Lower leg skin (tissue), 3 donors: ENCODE measurements at regions not wholly inside any gene's neighbourhood (a gene's known extent, or its start where the extent isn't known, plus 50 kb on each side); places are given as distances from the start of the nearest gene placed in this dataset.

Source experiments
- POLR2A ChIP-seq, 2 donors: fragments of 450-650 bp; IDR thresholded peaks; one replicate each; pipeline ENCODE4 v1.6.1; 2016 to 2017; ENCODE audit warnings: antibody characterized with exemption in 2 of 2, mild to moderate bottlenecking in 1 of 2, moderate library complexity in 1 of 2
- TF ChIP-seq, protein P1 (sequence below), 3 donors: fragments of 450-650 bp; IDR thresholded peaks; one replicate each; pipeline ENCODE4 v1.5.1; 2016; ENCODE audit warnings: antibody characterized with exemption in 3 of 3, mild to moderate bottlenecking in 3 of 3, moderate library complexity in 2 of 3

DNA sequence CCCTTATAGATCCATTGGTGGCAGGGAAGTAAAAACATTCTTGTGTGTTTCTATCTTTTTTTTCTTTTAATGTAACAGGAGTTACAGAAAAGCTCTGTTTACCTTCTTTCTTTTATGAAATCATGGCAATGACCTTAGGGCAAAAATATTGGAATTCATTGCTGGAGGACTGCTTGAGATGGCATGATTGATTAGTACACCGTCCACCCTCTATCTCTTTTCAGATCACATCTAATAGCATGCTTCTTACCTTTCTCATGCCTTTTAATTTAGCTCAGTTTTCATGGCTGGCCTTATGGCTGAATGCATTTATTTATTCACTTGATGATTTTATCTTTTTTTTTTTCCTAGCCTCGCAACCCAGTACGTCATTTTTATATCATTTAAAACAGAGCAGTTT is 177.6 kb upstream of the CDH20 start:
- TF ChIP-seq, protein P1, sequence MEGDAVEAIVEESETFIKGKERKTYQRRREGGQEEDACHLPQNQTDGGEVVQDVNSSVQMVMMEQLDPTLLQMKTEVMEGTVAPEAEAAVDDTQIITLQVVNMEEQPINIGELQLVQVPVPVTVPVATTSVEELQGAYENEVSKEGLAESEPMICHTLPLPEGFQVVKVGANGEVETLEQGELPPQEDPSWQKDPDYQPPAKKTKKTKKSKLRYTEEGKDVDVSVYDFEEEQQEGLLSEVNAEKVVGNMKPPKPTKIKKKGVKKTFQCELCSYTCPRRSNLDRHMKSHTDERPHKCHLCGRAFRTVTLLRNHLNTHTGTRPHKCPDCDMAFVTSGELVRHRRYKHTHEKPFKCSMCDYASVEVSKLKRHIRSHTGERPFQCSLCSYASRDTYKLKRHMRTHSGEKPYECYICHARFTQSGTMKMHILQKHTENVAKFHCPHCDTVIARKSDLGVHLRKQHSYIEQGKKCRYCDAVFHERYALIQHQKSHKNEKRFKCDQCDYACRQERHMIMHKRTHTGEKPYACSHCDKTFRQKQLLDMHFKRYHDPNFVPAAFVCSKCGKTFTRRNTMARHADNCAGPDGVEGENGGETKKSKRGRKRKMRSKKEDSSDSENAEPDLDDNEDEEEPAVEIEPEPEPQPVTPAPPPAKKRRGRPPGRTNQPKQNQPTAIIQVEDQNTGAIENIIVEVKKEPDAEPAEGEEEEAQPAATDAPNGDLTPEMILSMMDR (IDR thresholded peaks at IDR 0.05), result no peak
- TF ChIP-seq POLR2A (IDR thresholded peaks at IDR 0.05), result no peak
